ENCODE measurements at regions not wholly inside any gene's neighbourhood (a gene's known extent, or its start where the extent isn't known, plus 50 kb on each side); places are given as distances from the start of the nearest gene placed in this dataset.

DNA sequence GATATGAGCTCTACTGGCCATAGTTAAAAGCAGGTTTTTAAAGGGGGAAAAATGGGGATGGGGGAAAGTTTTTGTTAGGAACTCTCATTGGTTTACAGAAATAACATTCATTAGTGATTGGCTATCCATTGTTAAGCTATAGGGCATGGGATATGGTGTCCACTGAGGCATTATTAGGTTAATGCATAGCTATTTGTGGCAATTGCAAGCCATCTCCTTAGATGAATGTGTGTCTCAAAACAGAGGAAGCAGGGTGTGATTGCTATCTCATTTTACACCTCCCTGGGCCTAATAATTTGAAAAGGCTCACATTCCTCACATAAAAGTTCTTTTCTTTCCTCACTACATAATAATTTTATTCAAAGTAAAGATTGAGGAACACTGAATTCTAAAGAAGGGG, 396.6 kb downstream of the TAFA4 start:
- H3K27ac Mint-ChIP-seq = no peak overlapping the region
- H3K79me2 ChIP-seq (ENCODE audit: insufficient read depth, low read length) = no peaks in the 10 kb centered on the region
- no peak overlapping the region for H3K9ac ChIP-seq (ENCODE audit: insufficient read depth, low read length, poor library complexity, severe bottlenecking)
- H3K4me3 Mint-ChIP-seq = no peak overlapping the region
- no peaks in the 10 kb centered on the region for H3K4me1 ChIP-seq (ENCODE audit: control insufficient read depth in 1 of 2, insufficient read depth in 2 of 2, low read length in 2 of 2)
- intact Hi-C loops (cut with micrococcal nuclease) = no loop called here
- no peaks in the 10 kb centered on the region for H3K9me3 ChIP-seq (replicated peaks in 1 of 2; ENCODE audit: control insufficient read depth in 1 of 2, insufficient read depth in 1 of 2, low read length in 2 of 2)
- H3K4me3 ChIP-seq (replicated peaks in 1 of 3; ENCODE audit: low read depth in 2 of 3, low read length in 3 of 3) = no peak overlapping the region
- H3K4me2 ChIP-seq (replicated peaks; ENCODE audit: extremely low read depth, low read length, poor library complexity, severe bottlenecking) = no peak overlapping the region
- H4K20me1 ChIP-seq (ENCODE audit: insufficient read depth, low read length) = no peaks in the 10 kb centered on the region
- no peak for DNase-seq
- no peaks in the 10 kb centered on the region for H3K27me3 ChIP-seq (ENCODE audit: control insufficient read depth in 2 of 2, insufficient read depth in 2 of 2, low read length in 2 of 2)
- TF ChIP-seq, protein P1, sequence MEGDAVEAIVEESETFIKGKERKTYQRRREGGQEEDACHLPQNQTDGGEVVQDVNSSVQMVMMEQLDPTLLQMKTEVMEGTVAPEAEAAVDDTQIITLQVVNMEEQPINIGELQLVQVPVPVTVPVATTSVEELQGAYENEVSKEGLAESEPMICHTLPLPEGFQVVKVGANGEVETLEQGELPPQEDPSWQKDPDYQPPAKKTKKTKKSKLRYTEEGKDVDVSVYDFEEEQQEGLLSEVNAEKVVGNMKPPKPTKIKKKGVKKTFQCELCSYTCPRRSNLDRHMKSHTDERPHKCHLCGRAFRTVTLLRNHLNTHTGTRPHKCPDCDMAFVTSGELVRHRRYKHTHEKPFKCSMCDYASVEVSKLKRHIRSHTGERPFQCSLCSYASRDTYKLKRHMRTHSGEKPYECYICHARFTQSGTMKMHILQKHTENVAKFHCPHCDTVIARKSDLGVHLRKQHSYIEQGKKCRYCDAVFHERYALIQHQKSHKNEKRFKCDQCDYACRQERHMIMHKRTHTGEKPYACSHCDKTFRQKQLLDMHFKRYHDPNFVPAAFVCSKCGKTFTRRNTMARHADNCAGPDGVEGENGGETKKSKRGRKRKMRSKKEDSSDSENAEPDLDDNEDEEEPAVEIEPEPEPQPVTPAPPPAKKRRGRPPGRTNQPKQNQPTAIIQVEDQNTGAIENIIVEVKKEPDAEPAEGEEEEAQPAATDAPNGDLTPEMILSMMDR (IDR thresholded peaks at IDR 0.05) = no peak
- H3K9me3 Mint-ChIP-seq = peaks cover 0 to 3% (median 0%) of the 10 kb centered on the region in 7 donors
- H3K36me3 Mint-ChIP-seq = no peaks in the 10 kb centered on the region
- peaks cover 0 to 2% (median 1%) of the 10 kb centered on the region in 3 donors for H3K27me3 Mint-ChIP-seq (ENCODE audit: low read depth in 3 of 3)
- H3K36me3 ChIP-seq (replicated peaks in 1 of 2; ENCODE audit: control insufficient read depth in 1 of 2, insufficient read depth in 2 of 2, low read length in 2 of 2) = no peaks in the 10 kb centered on the region
- no peaks in the 10 kb centered on the region for H3K4me1 Mint-ChIP-seq
- H3K27ac ChIP-seq (ENCODE audit: low read depth in 1 of 2, low read length in 2 of 2) = no peak overlapping the region
- H2AFZ ChIP-seq (ENCODE audit: insufficient read depth, low read depth, low read length, poor library complexity, severe bottlenecking) = no peak overlapping the region

DNA sequence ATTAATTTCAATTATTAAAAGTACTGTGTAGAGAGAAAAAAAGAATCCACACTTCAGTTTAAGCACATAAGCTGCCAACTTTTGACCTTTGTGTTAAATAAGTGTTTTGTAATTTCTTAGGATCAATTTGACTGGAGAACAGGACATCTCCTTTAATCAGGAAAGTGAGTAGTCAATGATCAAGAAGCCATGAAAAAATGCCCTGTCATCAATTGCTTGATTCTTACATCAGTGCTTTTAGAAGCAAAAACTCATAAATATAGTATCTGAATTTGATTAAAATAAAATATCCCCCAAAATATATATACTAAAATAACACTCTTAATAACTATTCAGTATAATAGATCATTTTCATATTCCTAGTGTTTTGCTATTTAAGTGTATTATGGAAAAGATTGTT, 409.0 kb downstream of the TAFA4 start:
- H3K27me3 Mint-ChIP-seq (ENCODE audit: low read depth in 3 of 3) = no peaks in the 10 kb centered on the region
- H3K27ac ChIP-seq (ENCODE audit: low read depth in 1 of 2, low read length in 2 of 2) = no peak overlapping the region
- TF ChIP-seq, protein P1 (IDR thresholded peaks at IDR 0.05) = no peak
- DNase-seq = no peak
- intact Hi-C loops (cut with micrococcal nuclease) = no loop called here
- H3K9ac ChIP-seq (ENCODE audit: insufficient read depth, low read length, poor library complexity, severe bottlenecking) = no peak overlapping the region
- no peak overlapping the region for H3K4me2 ChIP-seq (replicated peaks; ENCODE audit: extremely low read depth, low read length, poor library complexity, severe bottlenecking)
- H3K27ac Mint-ChIP-seq = no peak overlapping the region
- H3K27me3 ChIP-seq (ENCODE audit: control insufficient read depth in 2 of 2, insufficient read depth in 2 of 2, low read length in 2 of 2) = no peaks in the 10 kb centered on the region
- H3K9me3 ChIP-seq (replicated peaks in 1 of 2; ENCODE audit: control insufficient read depth in 1 of 2, insufficient read depth in 1 of 2, low read length in 2 of 2) = no peaks in the 10 kb centered on the region
- no peak overlapping the region for H2AFZ ChIP-seq (ENCODE audit: insufficient read depth, low read depth, low read length, poor library complexity, severe bottlenecking)
- no peaks in the 10 kb centered on the region for H3K9me3 Mint-ChIP-seq
- H3K4me1 ChIP-seq (ENCODE audit: control insufficient read depth in 1 of 2, insufficient read depth in 2 of 2, low read length in 2 of 2) = no peaks in the 10 kb centered on the region
- H4K20me1 ChIP-seq (ENCODE audit: insufficient read depth, low read length) = no peaks in the 10 kb centered on the region
- no peaks in the 10 kb centered on the region for H3K36me3 ChIP-seq (replicated peaks in 1 of 2; ENCODE audit: control insufficient read depth in 1 of 2, insufficient read depth in 2 of 2, low read length in 2 of 2)
- no peaks in the 10 kb centered on the region for H3K4me1 Mint-ChIP-seq
- no peak overlapping the region for H3K4me3 Mint-ChIP-seq
- no peaks in the 10 kb centered on the region for H3K36me3 Mint-ChIP-seq
- no peaks in the 10 kb centered on the region for H3K79me2 ChIP-seq (ENCODE audit: insufficient read depth, low read length)
- no peak overlapping the region for H3K4me3 ChIP-seq (replicated peaks in 1 of 3; ENCODE audit: low read depth in 2 of 3, low read length in 3 of 3)
